ENCODE measurements at regions not wholly inside any gene's neighbourhood (a gene's known extent, or its start where the extent isn't known, plus 50 kb on each side); places are given as distances from the start of the nearest gene placed in this dataset.

DNA sequence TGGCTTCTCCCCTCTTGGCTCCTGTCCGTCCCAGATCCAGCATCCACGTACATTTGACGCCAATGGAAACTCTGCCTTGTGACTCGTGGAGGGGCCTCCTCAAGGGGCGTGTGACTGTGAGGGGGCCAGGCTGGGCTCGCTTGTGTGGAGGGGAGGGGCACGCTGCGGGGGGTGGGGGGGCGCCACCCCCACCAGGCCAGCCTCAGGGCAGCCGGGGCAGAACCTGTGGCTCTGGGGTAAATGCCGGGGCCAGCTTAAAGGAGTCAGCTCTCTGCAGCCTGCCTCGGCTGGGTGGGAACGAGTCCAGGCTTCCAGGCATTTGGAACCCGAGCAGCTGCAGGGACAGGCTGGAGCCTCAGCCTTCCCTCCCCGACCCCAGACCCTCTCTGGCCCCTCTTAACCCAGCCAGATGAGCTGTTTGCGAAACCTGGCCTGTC lies 94.1 kb downstream of the SIK1 start:
- DNase-seq (ENCODE audit: low read depth, low spot score): peak; percentile 32
- in situ Hi-C loops (cut with HindIII; ENCODE audit: low sequenced_read_pairs): no loop called here
- H3K4me3 ChIP-seq (ENCODE audit: low read depth, low read length): no peak overlapping the region
- TF ChIP-seq, protein P1, sequence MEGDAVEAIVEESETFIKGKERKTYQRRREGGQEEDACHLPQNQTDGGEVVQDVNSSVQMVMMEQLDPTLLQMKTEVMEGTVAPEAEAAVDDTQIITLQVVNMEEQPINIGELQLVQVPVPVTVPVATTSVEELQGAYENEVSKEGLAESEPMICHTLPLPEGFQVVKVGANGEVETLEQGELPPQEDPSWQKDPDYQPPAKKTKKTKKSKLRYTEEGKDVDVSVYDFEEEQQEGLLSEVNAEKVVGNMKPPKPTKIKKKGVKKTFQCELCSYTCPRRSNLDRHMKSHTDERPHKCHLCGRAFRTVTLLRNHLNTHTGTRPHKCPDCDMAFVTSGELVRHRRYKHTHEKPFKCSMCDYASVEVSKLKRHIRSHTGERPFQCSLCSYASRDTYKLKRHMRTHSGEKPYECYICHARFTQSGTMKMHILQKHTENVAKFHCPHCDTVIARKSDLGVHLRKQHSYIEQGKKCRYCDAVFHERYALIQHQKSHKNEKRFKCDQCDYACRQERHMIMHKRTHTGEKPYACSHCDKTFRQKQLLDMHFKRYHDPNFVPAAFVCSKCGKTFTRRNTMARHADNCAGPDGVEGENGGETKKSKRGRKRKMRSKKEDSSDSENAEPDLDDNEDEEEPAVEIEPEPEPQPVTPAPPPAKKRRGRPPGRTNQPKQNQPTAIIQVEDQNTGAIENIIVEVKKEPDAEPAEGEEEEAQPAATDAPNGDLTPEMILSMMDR (IDR thresholded peaks at IDR 0.05; ENCODE audit: low read depth, low read length): no peak

DNA sequence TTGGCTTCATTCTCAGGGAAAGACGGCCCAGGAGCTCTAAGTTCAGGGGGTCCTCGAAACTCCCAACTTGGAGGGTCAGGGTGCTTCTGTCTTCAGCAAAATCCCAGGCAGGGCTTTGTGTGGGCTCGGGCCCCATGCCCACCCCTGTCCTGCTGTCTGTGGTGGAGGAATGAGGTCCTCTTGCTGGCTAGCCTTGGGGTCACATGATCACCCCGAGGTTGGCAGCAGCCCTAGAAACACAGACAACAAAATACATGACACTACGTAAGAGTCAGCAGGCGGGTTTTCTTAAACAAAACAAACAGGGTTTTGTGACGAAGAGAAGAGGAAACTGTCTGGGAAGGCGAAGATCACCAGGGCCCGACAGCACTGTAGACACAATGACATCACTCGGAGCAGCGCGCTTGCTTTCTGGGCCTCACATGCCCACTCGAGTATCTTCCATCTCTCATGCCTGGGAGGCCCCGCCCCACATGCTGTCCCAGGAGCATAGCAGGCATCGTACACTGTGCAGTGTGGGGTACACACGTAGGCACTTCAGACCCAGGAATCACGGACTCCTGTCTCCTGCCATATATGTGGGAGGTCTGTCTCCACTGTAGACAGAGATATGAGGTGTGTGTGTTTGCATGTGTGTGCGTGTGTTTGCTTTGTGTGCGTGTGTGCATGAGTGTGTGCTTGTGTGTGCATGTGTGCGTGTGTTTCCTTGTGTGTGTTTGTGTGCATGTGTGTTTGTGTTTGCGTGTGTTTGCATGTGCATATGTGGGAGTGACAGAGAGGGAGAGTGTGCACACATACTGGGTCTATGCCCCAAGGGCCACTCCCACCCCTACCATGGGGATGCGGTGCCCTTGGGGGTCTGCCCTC lies 94.7 kb downstream of the SIK1 start:
- H3K4me3 ChIP-seq (ENCODE audit: low read depth, low read length): no peak overlapping the region
- DNase-seq (ENCODE audit: low read depth, low spot score): peak; percentile 95
- in situ Hi-C loops (cut with HindIII; ENCODE audit: low sequenced_read_pairs): no loop called here
- TF ChIP-seq, protein P1 (IDR thresholded peaks at IDR 0.05; ENCODE audit: low read depth, low read length): no peak

DNA sequence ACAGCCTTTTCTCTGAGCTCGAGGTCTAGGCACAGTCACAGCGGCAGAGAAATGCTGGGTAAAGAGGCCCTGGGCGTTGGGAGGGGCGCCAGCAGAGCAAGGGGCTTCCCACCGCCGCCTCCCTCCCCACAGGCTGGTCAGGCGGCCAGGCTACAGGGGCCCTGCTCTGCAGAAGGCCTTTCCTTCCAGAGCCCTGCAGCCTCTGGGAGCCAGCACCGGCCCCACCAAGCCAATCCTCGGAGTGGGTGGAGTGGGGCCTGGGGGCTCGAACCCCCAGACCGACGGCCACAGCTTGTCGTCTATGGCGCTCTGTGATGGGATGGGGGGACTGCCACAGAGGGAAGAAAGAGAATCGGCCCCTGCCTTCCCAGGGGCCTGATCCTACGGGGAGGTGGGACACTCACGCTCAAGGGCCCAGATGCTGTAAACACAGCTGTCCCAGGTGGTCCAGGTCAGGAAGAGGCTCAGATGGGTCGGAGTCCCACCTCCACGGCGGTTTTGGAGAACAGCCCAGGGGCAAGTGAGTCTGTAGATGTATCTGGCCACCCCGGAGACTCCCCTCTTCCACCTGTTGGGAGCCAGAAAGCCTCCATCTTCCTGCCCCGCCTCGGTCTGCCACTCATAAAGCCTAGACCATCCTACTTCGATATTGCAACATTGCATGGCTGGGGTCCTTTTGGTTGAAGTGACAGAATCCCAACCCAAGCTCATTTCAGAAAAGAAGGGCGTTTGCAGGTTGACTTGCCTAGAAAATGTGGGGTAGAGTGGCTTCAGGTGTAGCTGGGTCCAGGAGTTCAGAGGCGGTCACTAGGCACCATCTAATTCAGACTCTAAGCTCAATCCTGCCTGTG lies 95.6 kb downstream of the SIK1 start:
- TF ChIP-seq, protein P1 (IDR thresholded peaks at IDR 0.05; ENCODE audit: low read depth, low read length): no peak
- in situ Hi-C loops (cut with HindIII; ENCODE audit: low sequenced_read_pairs): no loop called here
- no peak overlapping the region for H3K4me3 ChIP-seq (ENCODE audit: low read depth, low read length)
- DNase-seq (ENCODE audit: low read depth, low spot score): no peak

DNA sequence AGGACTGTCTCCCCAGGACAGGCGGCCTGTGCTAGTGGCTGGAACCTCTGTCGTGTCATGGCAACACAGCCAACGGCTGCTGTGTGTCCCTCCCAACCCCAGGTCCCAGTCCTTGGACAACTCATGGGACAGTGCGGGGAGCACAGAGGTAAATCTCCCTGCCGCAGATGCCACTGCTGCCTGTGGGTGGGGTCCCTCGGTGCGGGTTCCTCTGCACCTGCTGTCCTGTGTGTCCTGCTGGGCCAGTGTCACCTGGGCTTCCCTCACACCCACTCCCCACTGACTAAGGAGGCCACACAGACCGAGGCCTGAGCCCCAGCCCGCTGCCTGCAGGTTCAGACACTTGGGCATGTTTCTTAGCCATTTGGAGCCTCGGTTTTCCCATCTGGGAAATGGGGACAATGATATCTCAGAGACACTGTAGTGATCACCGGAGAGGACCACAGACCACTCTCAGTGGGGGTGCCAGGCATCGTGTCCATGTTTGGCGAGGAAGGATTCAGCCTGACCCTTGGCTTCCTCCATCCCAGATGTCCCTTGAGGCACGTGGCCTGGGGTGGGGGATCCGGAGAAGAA lies 96.5 kb downstream of the SIK1 start:
- no peak for DNase-seq (ENCODE audit: low read depth, low spot score)
- in situ Hi-C loops (cut with HindIII; ENCODE audit: low sequenced_read_pairs): no loop called here
- TF ChIP-seq, protein P1 (IDR thresholded peaks at IDR 0.05; ENCODE audit: low read depth, low read length): no peak

DNA sequence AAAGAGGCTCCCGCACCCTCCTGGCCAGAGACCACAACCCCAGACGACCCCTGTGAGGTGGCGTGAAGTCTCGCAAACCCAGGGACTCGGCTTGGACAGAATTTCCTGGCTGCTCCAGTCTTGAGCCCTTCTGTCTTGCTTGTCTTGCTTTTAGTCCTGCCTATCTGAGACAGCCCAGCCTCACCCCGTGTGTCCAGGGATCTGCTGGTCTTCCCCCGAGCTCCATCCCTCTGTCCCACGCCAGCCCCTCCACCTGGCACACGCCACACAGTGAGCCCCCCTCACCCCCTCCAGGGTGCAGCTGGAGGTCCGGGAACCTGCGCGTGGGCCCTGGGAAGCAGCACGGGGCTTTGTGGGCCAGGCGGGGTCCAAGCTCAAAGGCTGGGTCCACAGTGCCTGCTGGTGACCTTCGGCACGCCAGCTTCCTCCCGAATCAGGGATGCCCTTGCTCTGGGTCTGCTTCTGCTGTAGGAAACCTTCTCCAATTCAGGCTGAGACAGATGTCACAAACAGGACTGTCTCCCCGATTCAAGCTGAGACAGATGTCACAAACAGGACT lies 97.1 kb downstream of the SIK1 start:
- TF ChIP-seq, protein P1 (IDR thresholded peaks at IDR 0.05; ENCODE audit: low read depth, low read length): no peak
- no peak for DNase-seq (ENCODE audit: low read depth, low spot score)
- H3K4me3 ChIP-seq (ENCODE audit: low read depth, low read length): no peak overlapping the region
- in situ Hi-C loops (cut with HindIII; ENCODE audit: low sequenced_read_pairs): no loop called here

More for the DNA sequence above, 96.5 kb downstream of the SIK1 start:
- no peak overlapping the region for H3K4me3 ChIP-seq (ENCODE audit: low read depth, low read length)

Data from astrocyte of the spinal cord (primary cell).